ENCODE measurements at regions not wholly inside any gene's neighbourhood (a gene's known extent, or its start where the extent isn't known, plus 50 kb on each side); places are given as distances from the start of the nearest gene placed in this dataset.

GRCh38 chr2:15754703-15755099 lies 163.0 kb downstream of the DDX1 start:
- Histone ChIP-seq H4K20me1 (replicated peaks in 1 of 2; ENCODE audit: control insufficient read depth in 1 of 2, insufficient read depth in 2 of 2, low read length in 2 of 2) (no peaks in the 10 kb centered on the region), H2BK15ac (ENCODE audit: low read length) (no peak overlapping the region), H2BK120ac (replicated peaks; ENCODE audit: low read depth, low read length) (no peak overlapping the region), H3K56ac (replicated peaks; ENCODE audit: insufficient read length, low read depth, low read length) (no peak overlapping the region), H3K4me1 (replicated peaks in 1 of 4; ENCODE audit: control insufficient read depth in 3 of 4, insufficient read depth in 4 of 4, low read length in 3 of 4) (no peaks in the 10 kb centered on the region), H3K23me2 (ENCODE audit: low read depth, low read length) (no peaks in the 10 kb centered on the region), H3K23ac (ENCODE audit: insufficient read length) (no peak overlapping the region), H3K14ac (ENCODE audit: insufficient read length) (no peak overlapping the region), H2AK5ac (ENCODE audit: low read depth, low read length) (no peak overlapping the region), H3K4me3 (ENCODE audit: extremely low read depth in 1 of 4, insufficient read depth in 2 of 4, low read depth in 3 of 4, low read length in 4 of 4) (no peak overlapping the region), H4K8ac (ENCODE audit: extremely low read depth, insufficient read depth, low read length) (no peak overlapping the region), H3K18ac (ENCODE audit: extremely low read depth, low read length) (no peak overlapping the region), H3K27me3 (replicated peaks in 1 of 4; ENCODE audit: control insufficient read depth in 3 of 4, extremely low read depth in 1 of 4, insufficient read depth in 3 of 4, low read length in 3 of 4) (no peaks in the 10 kb centered on the region; a peak in 1 of 7 replicates), H3K27ac (ENCODE audit: low read depth, low read length) (no peak overlapping the region), H2AFZ (ENCODE audit: low read length) (no peak overlapping the region), H3K79me1 (ENCODE audit: low read depth, low read length) (no peaks in the 10 kb centered on the region), H2BK20ac (ENCODE audit: low read length) (no peak overlapping the region), H2BK5ac (ENCODE audit: low read depth, low read length) (no peak overlapping the region), H4K91ac (replicated peaks; ENCODE audit: insufficient read length, low read length) (no peak overlapping the region), H3K4ac (replicated peaks; ENCODE audit: insufficient read length, low read depth, low read length) (no peak overlapping the region), H3K79me2 (ENCODE audit: control insufficient read depth in 1 of 2, insufficient read depth in 2 of 2, low read length in 2 of 2) (no peaks in the 10 kb centered on the region), H3K4me2 (ENCODE audit: insufficient read depth in 1 of 2, low read depth in 2 of 2, low read length in 2 of 2) (no peak overlapping the region), H3K36me3 (ENCODE audit: control insufficient read depth in 2 of 4, insufficient read depth in 4 of 4, low read length in 3 of 4) (no peaks in the 10 kb centered on the region), H3K9ac (replicated peaks in 1 of 4; ENCODE audit: extremely low read depth in 1 of 4, low read depth in 3 of 4, low read length in 3 of 4) (no peak overlapping the region), H3K9me3 (ENCODE audit: insufficient read depth in 2 of 2, low read depth in 1 of 2, low read length in 1 of 2) (peaks cover 3% of the 10 kb centered on the region in 2 experiments; a peak in 1 of 4 replicates), H2BK12ac (ENCODE audit: low read depth, low read length) (no peak overlapping the region), H4K5ac (ENCODE audit: insufficient read length, low read depth, low read length) (no peak overlapping the region)
- POLR2A ChIA-PET (ENCODE audit: partially characterized antibody): no interaction called here
- FAIRE-seq: no peak
- no peak for TF ChIP-seq KDM1A (IDR thresholded peaks at IDR 0.05; ENCODE audit: borderline replicate concordance, low read length)
- no peak for TF ChIP-seq HDAC2 (IDR thresholded peaks at IDR 0.05; ENCODE audit: borderline replicate concordance in 1 of 2, low read depth in 2 of 2, low read length in 2 of 2)
- no peak for TF ChIP-seq RAD21 (IDR thresholded peaks at IDR 0.05 in 1 of 2, conservative IDR thresholded peaks at IDR 0.05 in 1 of 2; ENCODE audit: low read depth in 2 of 2, low read length in 2 of 2)
- no peak for TF ChIP-seq CHD1 (IDR thresholded peaks at IDR 0.05; ENCODE audit: low read depth, low read length)
- TF ChIP-seq TEAD4 (IDR thresholded peaks at IDR 0.05; ENCODE audit: low read depth, low read length): no peak
- TF ChIP-seq JUN (IDR thresholded peaks at IDR 0.05; ENCODE audit: low read depth, low read length): no peak
- TF ChIP-seq, protein P1, sequence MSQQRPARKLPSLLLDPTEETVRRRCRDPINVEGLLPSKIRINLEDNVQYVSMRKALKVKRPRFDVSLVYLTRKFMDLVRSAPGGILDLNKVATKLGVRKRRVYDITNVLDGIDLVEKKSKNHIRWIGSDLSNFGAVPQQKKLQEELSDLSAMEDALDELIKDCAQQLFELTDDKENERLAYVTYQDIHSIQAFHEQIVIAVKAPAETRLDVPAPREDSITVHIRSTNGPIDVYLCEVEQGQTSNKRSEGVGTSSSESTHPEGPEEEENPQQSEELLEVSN (IDR thresholded peaks at IDR 0.05): no peak
- TF ChIP-seq EP300 (IDR thresholded peaks at IDR 0.05; ENCODE audit: borderline replicate concordance in 1 of 2, low read depth in 2 of 2, low read length in 2 of 2): no peak
- TF ChIP-seq, protein P2, sequence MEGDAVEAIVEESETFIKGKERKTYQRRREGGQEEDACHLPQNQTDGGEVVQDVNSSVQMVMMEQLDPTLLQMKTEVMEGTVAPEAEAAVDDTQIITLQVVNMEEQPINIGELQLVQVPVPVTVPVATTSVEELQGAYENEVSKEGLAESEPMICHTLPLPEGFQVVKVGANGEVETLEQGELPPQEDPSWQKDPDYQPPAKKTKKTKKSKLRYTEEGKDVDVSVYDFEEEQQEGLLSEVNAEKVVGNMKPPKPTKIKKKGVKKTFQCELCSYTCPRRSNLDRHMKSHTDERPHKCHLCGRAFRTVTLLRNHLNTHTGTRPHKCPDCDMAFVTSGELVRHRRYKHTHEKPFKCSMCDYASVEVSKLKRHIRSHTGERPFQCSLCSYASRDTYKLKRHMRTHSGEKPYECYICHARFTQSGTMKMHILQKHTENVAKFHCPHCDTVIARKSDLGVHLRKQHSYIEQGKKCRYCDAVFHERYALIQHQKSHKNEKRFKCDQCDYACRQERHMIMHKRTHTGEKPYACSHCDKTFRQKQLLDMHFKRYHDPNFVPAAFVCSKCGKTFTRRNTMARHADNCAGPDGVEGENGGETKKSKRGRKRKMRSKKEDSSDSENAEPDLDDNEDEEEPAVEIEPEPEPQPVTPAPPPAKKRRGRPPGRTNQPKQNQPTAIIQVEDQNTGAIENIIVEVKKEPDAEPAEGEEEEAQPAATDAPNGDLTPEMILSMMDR (IDR thresholded peaks at IDR 0.05; ENCODE audit: control extremely low read depth in 1 of 3, insufficient read depth in 1 of 3, low read depth in 1 of 3, low read length in 3 of 3): no peak
- TF ChIP-seq EGR1 (IDR thresholded peaks at IDR 0.05; ENCODE audit: borderline replicate concordance, low read depth, low read length): no peak
- CTCF ChIA-PET (ENCODE audit: partially characterized antibody): interaction anchor here (1.4 kb wide), 1 partner anchor 89 kb away, joined by 3 read pairs; no protein-coding TSS in a partner anchor
- DNase-seq (ENCODE audit: low read depth in 1 of 2, low spot score in 2 of 2): no peak
- 98% methylated on average over 5 of the region's 5 CpGs; no CpG with 5 or more reads in 1 of the 2 experiments for WGBS, 2 experiments (ENCODE audit: extremely low coverage in 1 of 2, insufficient coverage in 1 of 2, insufficient read length in 1 of 2, insufficient replicate concordance in 2 of 2, low coverage in 1 of 2, low lambda C conversion rate in 2 of 2, missing lambda C conversion rate in 1 of 2)
